ENCODE measurements at regions not wholly inside any gene's neighbourhood (a gene's known extent, or its start where the extent isn't known, plus 50 kb on each side); places are given as distances from the start of the nearest gene placed in this dataset.

DNA sequence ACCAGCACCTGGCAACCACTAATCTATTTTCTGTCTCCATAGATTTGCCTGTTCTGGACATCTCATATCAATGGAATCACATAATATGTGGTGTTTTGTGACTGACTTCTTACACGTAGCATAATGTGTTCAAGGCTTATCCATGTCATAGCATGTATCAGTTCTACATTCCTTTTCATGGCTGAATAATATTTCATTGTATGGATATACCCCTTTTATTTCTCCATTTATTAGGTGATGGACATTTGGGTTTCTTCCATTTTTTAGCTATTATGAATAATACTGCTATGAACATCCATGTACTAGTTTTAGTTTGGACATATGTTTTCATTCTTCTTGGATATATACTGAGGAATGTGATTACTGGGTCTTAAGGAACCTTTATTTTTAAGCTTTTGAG, 78.0 kb upstream of the OLIG2 start:
- TF ChIP-seq, protein P1, sequence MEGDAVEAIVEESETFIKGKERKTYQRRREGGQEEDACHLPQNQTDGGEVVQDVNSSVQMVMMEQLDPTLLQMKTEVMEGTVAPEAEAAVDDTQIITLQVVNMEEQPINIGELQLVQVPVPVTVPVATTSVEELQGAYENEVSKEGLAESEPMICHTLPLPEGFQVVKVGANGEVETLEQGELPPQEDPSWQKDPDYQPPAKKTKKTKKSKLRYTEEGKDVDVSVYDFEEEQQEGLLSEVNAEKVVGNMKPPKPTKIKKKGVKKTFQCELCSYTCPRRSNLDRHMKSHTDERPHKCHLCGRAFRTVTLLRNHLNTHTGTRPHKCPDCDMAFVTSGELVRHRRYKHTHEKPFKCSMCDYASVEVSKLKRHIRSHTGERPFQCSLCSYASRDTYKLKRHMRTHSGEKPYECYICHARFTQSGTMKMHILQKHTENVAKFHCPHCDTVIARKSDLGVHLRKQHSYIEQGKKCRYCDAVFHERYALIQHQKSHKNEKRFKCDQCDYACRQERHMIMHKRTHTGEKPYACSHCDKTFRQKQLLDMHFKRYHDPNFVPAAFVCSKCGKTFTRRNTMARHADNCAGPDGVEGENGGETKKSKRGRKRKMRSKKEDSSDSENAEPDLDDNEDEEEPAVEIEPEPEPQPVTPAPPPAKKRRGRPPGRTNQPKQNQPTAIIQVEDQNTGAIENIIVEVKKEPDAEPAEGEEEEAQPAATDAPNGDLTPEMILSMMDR (IDR thresholded peaks at IDR 0.05): no peak
- TF ChIP-seq POLR2A (IDR thresholded peaks at IDR 0.05): no peak
